GM12873 (cell line): ENCODE measurements at regions not wholly inside any gene's neighbourhood (a gene's known extent, or its start where the extent isn't known, plus 50 kb on each side); places are given as distances from the start of the nearest gene placed in this dataset.

ENCODE experiments used
- TF ChIP-seq, protein P1 (sequence below): IDR thresholded peaks from 2 replicates; pipeline ENCODE4 v1.5.1; 2012; ENCODE audit warnings: low read depth, mild to moderate bottlenecking, moderate library complexity, low read length, control low read depth; ENCODE audit not compliant: insufficient read depth; ENCODE audit errors: missing control alignments

GRCh38 chr9:118686959-118687358, 682.3 kb downstream of the BRINP1 start:
- TF ChIP-seq, protein P1, sequence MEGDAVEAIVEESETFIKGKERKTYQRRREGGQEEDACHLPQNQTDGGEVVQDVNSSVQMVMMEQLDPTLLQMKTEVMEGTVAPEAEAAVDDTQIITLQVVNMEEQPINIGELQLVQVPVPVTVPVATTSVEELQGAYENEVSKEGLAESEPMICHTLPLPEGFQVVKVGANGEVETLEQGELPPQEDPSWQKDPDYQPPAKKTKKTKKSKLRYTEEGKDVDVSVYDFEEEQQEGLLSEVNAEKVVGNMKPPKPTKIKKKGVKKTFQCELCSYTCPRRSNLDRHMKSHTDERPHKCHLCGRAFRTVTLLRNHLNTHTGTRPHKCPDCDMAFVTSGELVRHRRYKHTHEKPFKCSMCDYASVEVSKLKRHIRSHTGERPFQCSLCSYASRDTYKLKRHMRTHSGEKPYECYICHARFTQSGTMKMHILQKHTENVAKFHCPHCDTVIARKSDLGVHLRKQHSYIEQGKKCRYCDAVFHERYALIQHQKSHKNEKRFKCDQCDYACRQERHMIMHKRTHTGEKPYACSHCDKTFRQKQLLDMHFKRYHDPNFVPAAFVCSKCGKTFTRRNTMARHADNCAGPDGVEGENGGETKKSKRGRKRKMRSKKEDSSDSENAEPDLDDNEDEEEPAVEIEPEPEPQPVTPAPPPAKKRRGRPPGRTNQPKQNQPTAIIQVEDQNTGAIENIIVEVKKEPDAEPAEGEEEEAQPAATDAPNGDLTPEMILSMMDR: no peak

- TF ChIP-seq, protein P1: no peak
Observed at GRCh38 chr9:118689280-118689679, 680.0 kb downstream of the BRINP1 start.

GRCh38 chr9:118692613-118693012, 676.6 kb downstream of the BRINP1 start:
- TF ChIP-seq, protein P1: no peak

DNA sequence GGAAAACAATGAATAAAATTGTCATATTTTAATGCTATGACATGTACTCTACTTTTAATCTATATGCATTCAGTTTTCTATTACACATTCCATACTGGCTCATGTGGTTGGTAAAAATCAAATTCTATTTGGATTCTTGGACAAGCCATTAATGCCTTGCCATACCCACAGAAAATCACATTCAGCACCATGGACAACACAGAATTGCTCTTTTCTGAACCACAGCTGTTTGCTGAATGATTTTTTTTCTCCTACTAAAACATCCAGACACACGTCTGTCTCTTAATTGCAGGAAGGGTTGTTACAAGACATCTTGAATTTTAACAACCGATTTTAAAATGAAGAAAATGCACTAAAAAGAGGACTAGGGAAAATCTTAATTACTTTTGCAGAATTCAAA, 675.6 kb downstream of the BRINP1 start:
- TF ChIP-seq, protein P1: no peak

GRCh38 chr9:118701985-118702384, 667.2 kb downstream of the BRINP1 start:
- TF ChIP-seq, protein P1: no peak

DNA sequence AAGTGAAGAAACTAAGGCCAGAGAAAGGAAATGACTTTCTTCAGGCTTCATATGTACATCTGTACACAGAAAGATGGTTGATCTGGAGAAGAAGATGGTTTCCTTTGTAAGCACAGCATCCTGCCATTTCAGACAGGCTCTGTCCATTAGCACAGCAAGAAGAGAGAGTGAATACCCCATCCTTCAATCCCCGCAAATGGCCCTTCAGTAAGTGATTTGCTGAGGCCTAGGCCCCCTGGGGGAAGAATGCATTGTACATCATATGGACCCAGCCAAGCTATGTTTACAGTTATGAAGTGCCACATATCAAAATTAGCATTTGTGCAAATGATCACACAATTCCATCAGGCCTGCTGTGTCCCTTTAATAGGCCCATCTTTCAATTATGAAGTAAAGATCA, 657.4 kb downstream of the BRINP1 start:
- TF ChIP-seq, protein P1: no peak

- TF ChIP-seq, protein P1: no peak
Observed at GRCh38 chr9:118721276-118721675, 648.0 kb downstream of the BRINP1 start.

DNA sequence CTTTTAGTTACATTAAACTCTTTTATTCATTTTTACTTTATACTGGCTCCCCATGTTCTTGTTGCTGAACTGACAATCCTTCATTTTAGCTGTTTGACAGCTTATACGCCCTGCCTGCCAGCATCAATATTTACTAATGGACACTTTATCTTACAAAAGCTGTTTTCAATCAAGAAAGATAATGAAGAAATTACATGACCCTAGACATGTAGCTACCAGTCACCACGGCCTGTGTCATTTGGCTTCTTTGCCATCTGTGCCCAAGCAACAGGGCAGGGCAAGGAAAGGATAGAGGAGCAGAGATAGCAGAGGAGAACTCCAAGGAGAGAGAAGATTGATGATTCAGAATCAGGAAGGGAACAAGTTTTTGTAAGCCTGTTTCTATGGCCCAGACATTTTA, 647.3 kb downstream of the BRINP1 start:
- TF ChIP-seq, protein P1: no peak
